ENCODE measurements at regions not wholly inside any gene's neighbourhood (a gene's known extent, or its start where the extent isn't known, plus 50 kb on each side); places are given as distances from the start of the nearest gene placed in this dataset.
"Not testable (repeated sequence)": the region's sequence is repeated elsewhere in the genome, so short reads cannot be mapped to it uniquely, and the experiment has no call there.

- DNase-seq (ENCODE audit: missing footprints); ATAC-seq; intact Hi-C loops (cut with DNase I): not testable (repeated sequence)
Measured at GRCh38 chr6:88417361-88417760, 251.2 kb upstream of the CNR1 start.

GRCh38 chr6:88413459-88413858 is 247.3 kb upstream of the CNR1 start:
- intact Hi-C loops (cut with DNase I) = no loop called here
- no peak for ATAC-seq

GRCh38 chr6:88408355-88408754 is 242.2 kb upstream of the CNR1 start:
- ATAC-seq; DNase-seq (ENCODE audit: missing footprints); intact Hi-C loops (cut with DNase I): not testable (repeated sequence)

More at GRCh38 chr6:88413459-88413858, 247.3 kb upstream of the CNR1 start:
- no peak for DNase-seq (ENCODE audit: missing footprints)

- ATAC-seq; DNase-seq (ENCODE audit: missing footprints); intact Hi-C loops (cut with DNase I): not testable (repeated sequence)
Measured at GRCh38 chr6:88406674-88407073, 240.5 kb upstream of the CNR1 start.

GRCh38 chr6:88403486-88403885 is 237.3 kb upstream of the CNR1 start:
- ATAC-seq (no peak), DNase-seq (ENCODE audit: missing footprints) (no peak)
- intact Hi-C loops (cut with DNase I) = no loop called here

GRCh38 chr6:88402909-88403308 is 236.8 kb upstream of the CNR1 start:
- intact Hi-C loops (cut with DNase I) = no loop called here
- ATAC-seq (no peak), DNase-seq (ENCODE audit: missing footprints) (no peak)

- intact Hi-C loops (cut with DNase I); ATAC-seq; DNase-seq (ENCODE audit: missing footprints): not testable (repeated sequence)
Measured at GRCh38 chr6:88390998-88391397, 224.9 kb upstream of the CNR1 start.

- DNase-seq (ENCODE audit: missing footprints) (no peak), ATAC-seq (no peak)
- intact Hi-C loops (cut with DNase I) = no loop called here
Measured at GRCh38 chr6:88388589-88388988, 222.4 kb upstream of the CNR1 start.

- DNase-seq (ENCODE audit: missing footprints) (no peak), ATAC-seq (no peak)
- intact Hi-C loops (cut with DNase I) = no loop called here
Measured at GRCh38 chr6:88386167-88386566, 220.0 kb upstream of the CNR1 start.

- DNase-seq (ENCODE audit: missing footprints) (no peak), ATAC-seq (no peak)
- intact Hi-C loops (cut with DNase I) = no loop called here
Measured at GRCh38 chr6:88383183-88383582, 217.0 kb upstream of the CNR1 start.

GRCh38 chr6:88381289-88381642 is 215.1 kb upstream of the CNR1 start:
- intact Hi-C loops (cut with DNase I) = no loop called here
- ATAC-seq = no peak
- DNase-seq (ENCODE audit: missing footprints) = no peak

GRCh38 chr6:88380618-88381288 is 214.6 kb upstream of the CNR1 start:
- ATAC-seq (no peak), DNase-seq (ENCODE audit: missing footprints) (no peak)
- intact Hi-C loops (cut with DNase I) = no loop called here

GRCh38 chr6:88380083-88380482 is 213.9 kb upstream of the CNR1 start:
- intact Hi-C loops (cut with DNase I) = no loop called here
- ATAC-seq = peak; percentile 63
- peak; percentile 77 for DNase-seq (ENCODE audit: missing footprints)

GRCh38 chr6:88378639-88379038 is 212.5 kb upstream of the CNR1 start:
- DNase-seq (ENCODE audit: missing footprints) (no peak), ATAC-seq (no peak)
- intact Hi-C loops (cut with DNase I) = no loop called here

- intact Hi-C loops (cut with DNase I) = no loop called here
- ATAC-seq = no peak
- no peak for DNase-seq (ENCODE audit: missing footprints)
Measured at GRCh38 chr6:88377976-88378568, 211.9 kb upstream of the CNR1 start.

- intact Hi-C loops (cut with DNase I) = no loop called here
- DNase-seq (ENCODE audit: missing footprints) (no peak), ATAC-seq (no peak)
Measured at GRCh38 chr6:88376768-88377387, 210.7 kb upstream of the CNR1 start.

- DNase-seq (ENCODE audit: missing footprints) = no peak
- no peak for ATAC-seq
- intact Hi-C loops (cut with DNase I) = no loop called here
Measured at GRCh38 chr6:88376197-88376596, 210.1 kb upstream of the CNR1 start.

GRCh38 chr6:88374553-88374952 is 208.4 kb upstream of the CNR1 start:
- DNase-seq (ENCODE audit: missing footprints) (no peak), ATAC-seq (no peak)
- intact Hi-C loops (cut with DNase I) = no loop called here

GRCh38 chr6:88371480-88371879 is 205.3 kb upstream of the CNR1 start:
- ATAC-seq (no peak), DNase-seq (ENCODE audit: missing footprints) (no peak)
- intact Hi-C loops (cut with DNase I) = no loop called here

- no peak for DNase-seq (ENCODE audit: missing footprints)
- intact Hi-C loops (cut with DNase I) = no loop called here
- ATAC-seq = no peak
Measured at GRCh38 chr6:88370127-88370710, 204.1 kb upstream of the CNR1 start.

Measured in Right ventricle myocardium inferior (tissue), 1 donor.